Duodenal mucosa (tissue), 2 donors: ENCODE measurements at regions not wholly inside any gene's neighbourhood (a gene's known extent, or its start where the extent isn't known, plus 50 kb on each side); places are given as distances from the start of the nearest gene placed in this dataset.

Experiments used
- H3K27ac ChIP-seq: one replicate; pipeline ENCODE4 v1.7.0; 2013; ENCODE audit warnings: low read depth, low read length
- H3K27me3 ChIP-seq, 2 donors: one replicate each; pipeline ENCODE4 v1.7.0; 2013; ENCODE audit warnings: low read length in 2 of 2, control low read depth in 1 of 2; ENCODE audit not compliant: insufficient read depth in 2 of 2, control insufficient read depth in 1 of 2
- H3K36me3 ChIP-seq, 2 donors: one replicate each; pipeline ENCODE4 v1.7.0; 2013; ENCODE audit warnings: low read length in 2 of 2, control low read depth in 1 of 2; ENCODE audit not compliant: insufficient read depth in 2 of 2, control insufficient read depth in 1 of 2
- H3K4me1 ChIP-seq, 2 donors: one replicate each; pipeline ENCODE4 v1.7.0; 2013; ENCODE audit warnings: low read length in 2 of 2, control low read depth in 1 of 2; ENCODE audit not compliant: insufficient read depth in 2 of 2, control insufficient read depth in 1 of 2
- H3K4me3 ChIP-seq, 2 donors: one replicate each; pipeline ENCODE4 v1.7.0; 2013; ENCODE audit warnings: low read length in 2 of 2, low read depth in 1 of 2
- H3K9ac ChIP-seq, 2 donors: one replicate each; pipeline ENCODE4 v1.7.0; 2013; ENCODE audit warnings: low read length in 2 of 2, low read depth in 1 of 2
- H3K9me3 ChIP-seq, 2 donors: one replicate each; pipeline ENCODE4 v1.7.0; 2013; ENCODE audit warnings: low read length in 2 of 2, control low read depth in 1 of 2; ENCODE audit not compliant: control insufficient read depth in 1 of 2

DNA sequence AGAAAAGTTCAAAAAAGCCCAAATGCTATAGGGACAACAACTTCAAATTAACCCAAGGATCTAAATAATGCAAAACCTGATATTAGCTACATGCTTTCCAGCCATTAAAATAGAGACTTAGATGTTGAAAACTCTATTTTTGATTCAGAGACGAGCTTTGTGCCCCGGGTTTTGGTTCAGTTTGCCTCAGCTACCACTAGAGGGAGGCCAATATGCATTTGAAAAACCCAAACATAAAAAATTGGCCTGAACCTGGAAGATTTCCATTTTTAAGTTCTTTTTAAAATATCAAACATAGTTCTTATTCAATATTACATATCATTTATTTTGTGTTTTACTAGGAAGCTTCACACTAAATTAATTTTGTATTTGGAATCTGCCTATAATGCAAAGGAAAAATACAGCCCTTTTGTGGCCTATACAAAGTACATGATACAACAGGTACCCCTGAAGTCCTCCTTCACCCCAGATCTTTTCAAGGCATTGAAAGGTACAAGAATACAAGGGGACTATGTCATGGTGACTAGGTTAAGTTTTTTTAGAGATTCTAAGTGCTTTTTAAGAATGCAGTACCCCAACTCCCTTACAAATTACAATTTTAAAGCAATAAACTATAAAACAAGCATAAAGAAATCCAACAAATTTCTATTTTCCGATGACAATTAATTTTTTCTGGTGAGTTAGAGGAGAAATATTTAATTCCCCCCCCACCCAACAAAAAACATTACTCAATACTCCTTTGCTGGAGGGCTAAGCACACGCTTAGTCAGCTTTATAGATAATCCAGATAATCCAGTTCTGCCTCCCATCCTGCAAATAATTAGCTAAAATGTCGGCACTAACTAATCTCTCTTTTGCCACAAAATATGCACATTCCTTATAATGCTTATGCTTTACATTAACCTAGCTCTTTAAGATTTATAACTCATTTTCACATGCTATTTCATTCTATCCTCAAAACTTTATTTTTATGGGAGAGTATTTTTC is 97.7 kb upstream of the PTPN13 start:
- H3K36me3 ChIP-seq, result no peaks in the 10 kb centered on the region
- no peak overlapping the region for H3K4me3 ChIP-seq
- H3K9me3 ChIP-seq, result no peaks in the 10 kb centered on the region
- no peak overlapping the region for H3K27ac ChIP-seq
- H3K4me1 ChIP-seq, result no peaks in the 10 kb centered on the region
- no peaks in the 10 kb centered on the region for H3K27me3 ChIP-seq
- H3K9ac ChIP-seq, result no peak overlapping the region

DNA sequence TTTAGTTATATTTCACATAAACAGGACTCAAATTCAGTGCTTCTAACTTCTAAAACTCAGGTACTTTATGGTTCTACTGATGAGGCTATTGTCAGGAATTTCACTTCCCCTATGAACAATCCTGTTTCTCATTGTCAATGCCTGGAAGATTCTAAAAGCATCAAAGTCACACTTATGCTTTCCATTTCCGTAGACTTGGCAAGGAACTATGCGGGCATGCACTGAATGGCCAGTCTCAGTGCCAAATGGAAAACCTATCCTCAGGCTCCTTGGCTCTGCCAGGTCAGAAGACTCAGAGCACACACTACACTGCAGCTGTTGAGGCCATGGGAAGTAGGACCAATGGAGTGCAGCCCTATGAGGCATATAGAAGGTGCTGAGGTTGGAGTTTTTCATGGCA is 97.0 kb upstream of the PTPN13 start:
- Histone ChIP-seq H3K9me3 (no peaks in the 10 kb centered on the region), H3K27me3 (no peaks in the 10 kb centered on the region), H3K36me3 (no peaks in the 10 kb centered on the region), H3K4me1 (no peaks in the 10 kb centered on the region), H3K27ac (no peak overlapping the region), H3K9ac (no peak overlapping the region), H3K4me3 (no peak overlapping the region)

DNA sequence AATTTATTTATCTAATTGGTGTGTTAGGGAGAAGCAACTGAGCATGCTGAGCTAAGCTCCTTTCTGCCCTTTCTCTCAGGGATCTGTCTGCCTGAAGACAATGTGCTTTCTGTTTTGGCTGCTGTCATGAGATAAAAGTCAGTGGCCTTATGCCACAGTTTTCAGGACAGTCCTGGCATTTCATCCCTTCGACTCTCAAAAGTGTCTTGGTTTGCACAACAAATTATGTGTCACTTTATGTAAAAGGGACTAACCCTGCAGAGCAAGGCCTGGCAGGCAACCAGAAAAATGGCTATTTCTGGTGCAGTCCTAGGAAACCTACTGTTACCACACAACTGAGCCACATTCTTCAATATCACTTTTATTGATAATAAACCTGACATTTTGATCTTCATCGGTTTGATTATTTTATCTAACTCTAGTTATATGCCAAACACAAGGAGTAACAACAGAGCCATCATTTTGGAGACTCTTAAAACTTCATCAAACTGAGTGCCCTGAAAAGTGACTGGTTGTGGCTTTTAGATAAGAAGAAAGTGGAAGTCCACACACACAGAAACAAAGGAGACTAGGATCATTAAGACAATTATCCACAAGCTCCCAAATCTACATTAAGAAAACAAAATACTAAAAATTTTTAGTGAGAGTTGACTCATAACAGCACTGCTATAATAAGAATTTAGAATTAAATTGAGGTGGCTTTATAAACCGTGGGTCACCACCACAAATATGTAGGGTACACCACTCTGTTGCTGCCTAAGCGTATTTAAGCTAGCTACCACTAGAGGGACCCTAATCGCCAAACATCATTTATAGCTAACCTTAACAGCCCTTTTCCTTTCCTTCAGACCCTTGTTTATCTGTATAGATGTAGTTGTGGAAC is 95.9 kb upstream of the PTPN13 start:
- Histone ChIP-seq H3K27ac (no peak overlapping the region), H3K9ac (no peak overlapping the region), H3K4me3 (no peak overlapping the region), H3K36me3 (no peaks in the 10 kb centered on the region), H3K27me3 (no peaks in the 10 kb centered on the region), H3K4me1 (no peaks in the 10 kb centered on the region), H3K9me3 (no peaks in the 10 kb centered on the region)

DNA sequence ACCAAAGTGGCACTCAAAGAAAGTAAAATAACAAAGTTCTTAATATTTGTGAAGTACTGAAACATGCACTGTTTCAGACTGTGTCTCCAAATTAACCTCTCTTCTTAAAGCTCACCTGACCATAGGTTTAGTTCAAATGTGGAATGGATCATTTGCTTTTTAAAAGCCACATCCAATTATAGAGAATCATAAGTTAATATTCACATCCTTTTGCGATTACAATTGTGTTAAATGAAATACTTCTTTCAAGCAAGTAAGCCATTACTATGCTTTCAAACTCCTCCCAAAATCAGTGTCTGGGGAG is 95.3 kb upstream of the PTPN13 start:
- Histone ChIP-seq H3K36me3 (no peaks in the 10 kb centered on the region), H3K27ac (no peak overlapping the region), H3K4me3 (no peak overlapping the region)

DNA sequence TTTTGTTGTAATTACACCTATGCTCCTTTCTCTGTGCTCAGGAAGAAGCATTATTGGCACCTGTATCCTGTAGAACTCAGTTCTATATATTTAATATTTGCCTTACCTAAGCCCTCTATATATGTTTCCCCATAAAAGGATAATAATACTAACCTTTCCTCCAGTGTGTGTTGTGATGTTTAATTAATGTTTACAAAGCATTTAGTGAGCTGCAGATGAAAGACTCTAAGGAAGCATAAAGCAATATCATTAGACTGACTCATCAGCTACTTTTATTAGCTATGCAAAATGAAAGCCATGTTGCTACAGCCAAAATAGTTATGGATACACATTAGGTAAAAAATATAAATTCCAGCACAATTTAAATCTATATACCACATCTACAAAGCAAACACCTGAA is 93.6 kb upstream of the PTPN13 start:
- H3K27me3 ChIP-seq, result no peaks in the 10 kb centered on the region
- H3K27ac ChIP-seq, result no peak overlapping the region
- H3K4me1 ChIP-seq, result no peaks in the 10 kb centered on the region
- H3K9me3 ChIP-seq, result no peaks in the 10 kb centered on the region
- no peak overlapping the region for H3K9ac ChIP-seq
- H3K36me3 ChIP-seq, result no peaks in the 10 kb centered on the region
- H3K4me3 ChIP-seq, result no peak overlapping the region

More for the DNA sequence above, 95.3 kb upstream of the PTPN13 start:
- no peaks in the 10 kb centered on the region for H3K9me3 ChIP-seq
- no peaks in the 10 kb centered on the region for H3K27me3 ChIP-seq
- H3K9ac ChIP-seq, result no peak overlapping the region
- no peaks in the 10 kb centered on the region for H3K4me1 ChIP-seq

DNA sequence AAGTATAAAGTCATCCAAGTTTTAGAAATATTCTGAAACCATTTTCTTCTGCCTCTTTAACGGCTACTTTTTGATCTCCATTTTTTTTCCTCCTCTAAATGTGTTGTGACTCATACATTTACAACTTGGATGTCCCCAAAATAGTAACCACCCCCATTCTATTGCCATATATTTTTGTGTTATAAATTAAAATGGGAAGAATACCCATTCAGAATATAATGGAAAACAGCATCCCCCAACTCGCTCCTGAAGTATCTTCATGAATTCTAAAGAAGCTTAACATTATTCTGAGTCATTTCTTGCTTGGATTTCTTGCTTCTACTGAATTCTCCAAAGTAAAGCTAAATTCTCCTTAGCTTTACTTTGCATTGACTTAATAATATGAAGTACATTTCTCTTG is 92.0 kb upstream of the PTPN13 start:
- no peak overlapping the region for H3K9ac ChIP-seq
- no peaks in the 10 kb centered on the region for H3K27me3 ChIP-seq
- no peak overlapping the region for H3K27ac ChIP-seq
- no peaks in the 10 kb centered on the region for H3K9me3 ChIP-seq
- H3K4me1 ChIP-seq, result no peaks in the 10 kb centered on the region
- H3K4me3 ChIP-seq, result no peak overlapping the region
- H3K36me3 ChIP-seq, result no peaks in the 10 kb centered on the region

DNA sequence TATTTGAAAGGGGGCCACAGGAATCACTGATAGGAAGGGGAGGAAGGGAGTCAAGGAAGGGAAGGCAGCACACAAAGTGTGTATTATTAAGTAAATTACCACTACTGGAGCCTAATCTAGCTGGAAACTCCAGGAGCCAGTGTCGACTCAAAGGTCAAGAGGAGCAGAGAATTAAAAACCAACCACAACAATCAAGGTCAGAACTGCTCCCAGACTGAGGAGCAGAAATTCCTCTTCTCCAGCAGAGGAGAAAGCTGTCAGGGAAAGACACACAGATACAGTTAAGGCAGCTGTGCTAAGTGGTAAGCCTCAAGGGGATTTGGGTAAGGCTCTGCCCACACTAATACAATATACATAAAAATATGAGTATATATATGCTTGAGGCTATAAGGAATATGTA is 87.5 kb upstream of the PTPN13 start:
- Histone ChIP-seq H3K9ac (no peak overlapping the region), H3K27me3 (no peaks in the 10 kb centered on the region), H3K4me1 (no peaks in the 10 kb centered on the region), H3K27ac (no peak overlapping the region), H3K36me3 (no peaks in the 10 kb centered on the region), H3K4me3 (no peak overlapping the region), H3K9me3 (no peaks in the 10 kb centered on the region)

DNA sequence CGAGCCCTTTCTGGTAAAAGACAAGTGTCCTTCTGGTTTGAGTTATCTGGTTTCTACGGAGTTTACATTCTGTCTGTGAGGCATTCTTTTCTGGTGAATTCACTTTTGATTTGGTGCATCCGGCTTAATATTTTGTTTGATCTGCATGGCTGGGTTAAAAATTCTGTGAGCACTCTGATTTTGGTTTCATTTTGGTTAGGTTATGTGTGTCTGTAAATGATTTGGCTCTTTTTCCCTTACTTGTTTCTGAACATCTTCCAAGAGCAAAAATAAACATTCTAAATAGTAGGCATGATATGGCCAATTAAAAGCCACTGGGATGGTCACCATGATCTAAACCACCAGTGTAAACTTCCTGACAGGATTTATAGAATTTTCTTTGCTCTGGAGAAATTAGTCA is 85.7 kb upstream of the PTPN13 start:
- Histone ChIP-seq H3K36me3 (no peaks in the 10 kb centered on the region), H3K9me3 (no peaks in the 10 kb centered on the region), H3K27ac (no peak overlapping the region), H3K27me3 (no peaks in the 10 kb centered on the region), H3K9ac (no peak overlapping the region), H3K4me3 (no peak overlapping the region), H3K4me1 (no peaks in the 10 kb centered on the region)

DNA sequence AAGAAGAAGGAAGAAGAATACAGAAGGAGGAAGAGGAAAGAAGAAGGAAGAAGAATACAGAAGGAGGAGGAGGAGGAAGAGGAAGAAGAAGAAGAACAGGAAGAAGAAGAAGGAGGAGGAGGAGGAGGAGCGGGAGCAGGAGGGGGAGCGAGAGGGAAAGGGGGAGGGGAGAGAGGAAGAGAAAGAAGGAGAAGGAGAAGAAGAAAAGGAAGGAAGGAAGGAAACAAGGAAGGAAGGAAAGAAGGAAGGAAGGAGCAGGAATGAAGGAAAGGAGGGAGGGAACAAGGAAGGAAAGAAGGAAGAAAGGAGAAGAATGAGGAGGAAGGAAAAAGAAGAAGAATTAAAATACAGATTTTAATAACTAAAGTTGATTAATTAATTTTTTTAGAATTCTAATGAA is 82.5 kb upstream of the PTPN13 start:
- Histone ChIP-seq H3K27ac (no peak overlapping the region), H3K27me3 (no peaks in the 10 kb centered on the region), H3K4me3 (no peak overlapping the region), H3K36me3 (no peaks in the 10 kb centered on the region), H3K4me1 (no peaks in the 10 kb centered on the region), H3K9me3 (no peaks in the 10 kb centered on the region), H3K9ac (no peak overlapping the region)

DNA sequence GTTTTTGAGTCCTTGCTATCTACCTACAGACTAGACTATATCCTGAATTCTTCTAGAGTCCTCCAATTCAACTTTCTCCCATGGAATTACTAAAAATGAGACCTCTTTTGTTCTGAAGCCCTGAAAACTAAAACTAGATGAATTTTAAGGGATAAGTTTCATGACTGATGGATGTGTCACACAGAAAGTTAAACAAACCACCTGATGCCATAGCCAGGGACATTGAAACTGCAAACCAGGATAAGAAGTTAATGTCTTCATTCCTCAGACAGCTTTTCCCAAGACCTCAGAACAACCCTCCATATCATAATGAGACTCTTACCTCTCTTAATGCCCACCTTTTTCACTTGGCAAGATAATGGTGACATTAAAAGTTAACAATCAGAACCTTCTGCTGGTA is 81.5 kb upstream of the PTPN13 start:
- Histone ChIP-seq H3K4me3 (no peak overlapping the region), H3K27me3 (no peaks in the 10 kb centered on the region), H3K9ac (no peak overlapping the region), H3K4me1 (no peaks in the 10 kb centered on the region), H3K27ac (no peak overlapping the region), H3K36me3 (no peaks in the 10 kb centered on the region), H3K9me3 (no peaks in the 10 kb centered on the region)
